RWPE2 (cell line): ENCODE measurements at regions not wholly inside any gene's neighbourhood (a gene's known extent, or its start where the extent isn't known, plus 50 kb on each side); places are given as distances from the start of the nearest gene placed in this dataset.
"Not testable (repeated sequence)": the region's sequence is repeated elsewhere in the genome, so short reads cannot be mapped to it uniquely, and the experiment has no call there.

Experiments used
- ATAC-seq: fragments of 200-7000 bp; cut with Tn5 transposase; 3 replicates; pipeline ENCODE4 v1.9.1; 2021; ENCODE audit warnings: low read depth
- DNase-seq: peaks from one replicate; pipeline ENCODE4 v3.0.0-alpha.2; 2020; ENCODE audit warnings: low spot score
- H3K27ac ChIP-seq: fragments of 450-650 bp; 2 replicates; pipeline ENCODE4 v1.5.1; 2017; ENCODE audit warnings: mild to moderate bottlenecking; ENCODE audit not compliant: poor library complexity, severe bottlenecking
- H3K27me3 ChIP-seq: fragments of 250-450 bp; sonication (Bioruptor Pico); 2 replicates; pipeline ENCODE4 v1.5.1; 2021; ENCODE audit warnings: mild to moderate bottlenecking, moderate library complexity; ENCODE audit not compliant: insufficient read depth, poor library complexity, severe bottlenecking
- H3K36me3 ChIP-seq: fragments of 250-450 bp; sonication (Bioruptor Pico); 2 replicates; pipeline ENCODE4 v1.5.1; 2020; ENCODE audit warnings: low read depth, mild to moderate bottlenecking, moderate library complexity
- H3K4me1 ChIP-seq: fragments of 250-450 bp; sonication (Bioruptor Pico); 2 replicates; pipeline ENCODE4 v1.5.1; 2021; ENCODE audit warnings: mild to moderate bottlenecking, moderate library complexity; ENCODE audit not compliant: insufficient read depth, poor library complexity, severe bottlenecking
- H3K4me3 ChIP-seq: fragments of 250-450 bp; sonication (Bioruptor Pico); 2 replicates; pipeline ENCODE4 v1.5.1; 2021; ENCODE audit warnings: mild to moderate bottlenecking, moderate library complexity; ENCODE audit not compliant: severe bottlenecking
- H3K9me3 ChIP-seq: fragments of 250-450 bp; sonication (Bioruptor Pico); 2 replicates; pipeline ENCODE4 v1.5.1; 2021; ENCODE audit warnings: mild to moderate bottlenecking, moderate library complexity; ENCODE audit not compliant: severe bottlenecking
- CTCF ChIP-seq: fragments of 450-650 bp; IDR thresholded peaks from one replicate; pipeline ENCODE4 v1.5.1; 2017; ENCODE audit warnings: mild to moderate bottlenecking, moderate library complexity; ENCODE audit not compliant: poor library complexity, severe bottlenecking

DNA sequence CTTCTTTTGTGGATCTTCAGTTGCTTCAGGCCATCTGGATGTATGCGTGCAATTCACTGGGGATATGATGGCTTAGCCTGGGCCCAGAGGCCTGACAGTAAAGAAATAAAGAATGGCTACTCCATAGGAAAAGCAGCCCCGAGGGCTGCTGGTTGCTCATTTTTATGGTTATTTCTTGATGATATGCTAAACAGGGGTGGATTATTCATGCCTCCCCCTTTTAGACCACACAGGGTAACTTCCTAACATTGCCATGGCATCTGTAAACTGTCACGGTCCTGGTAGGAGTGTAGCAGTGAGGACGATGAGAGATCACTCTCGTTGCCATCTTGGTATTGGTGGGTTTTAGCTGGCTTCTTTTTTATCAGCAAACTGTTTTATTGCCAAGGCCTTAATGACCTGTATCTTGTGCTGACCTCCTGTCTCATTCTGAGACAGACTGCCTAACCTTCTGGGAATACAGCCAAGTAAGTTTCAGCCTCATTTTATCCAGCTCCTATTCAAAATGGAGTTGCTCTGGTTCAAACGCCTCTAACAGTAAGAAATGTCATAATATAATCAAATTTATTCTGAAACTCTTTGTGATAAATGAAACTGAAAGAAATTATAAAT lies 60.5 kb downstream of the DSEL start:
- ATAC-seq, result no peak

DNA sequence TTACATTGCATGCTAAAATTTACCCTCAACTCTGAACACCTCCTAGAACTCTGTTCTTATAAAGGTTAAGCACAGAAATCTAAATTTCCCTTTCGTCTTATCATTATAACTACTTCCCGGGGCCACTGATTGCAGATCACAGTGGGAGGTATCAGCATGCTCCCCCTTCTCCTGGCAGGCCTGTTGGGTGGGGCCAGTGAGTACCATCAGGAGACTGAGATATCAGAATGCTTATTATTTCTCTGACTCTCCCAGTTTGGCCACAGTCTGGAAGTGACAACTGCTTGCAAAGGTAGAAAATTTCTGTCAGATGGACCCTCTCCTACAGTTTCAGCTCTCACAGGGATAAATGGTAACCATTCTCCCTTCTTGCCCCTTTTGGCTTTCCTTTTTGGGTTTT lies 62.6 kb downstream of the DSEL start:
- ATAC-seq, result no peak
- DNase-seq, result no peak
- H3K27me3 ChIP-seq, result no peaks in the 10 kb centered on the region
- no peak overlapping the region for H3K4me3 ChIP-seq
- H3K27ac ChIP-seq, result no peak overlapping the region
- H3K36me3 ChIP-seq, result no peaks in the 10 kb centered on the region
- H3K4me1 ChIP-seq, result no peaks in the 10 kb centered on the region
- no peaks in the 10 kb centered on the region for H3K9me3 ChIP-seq
- no peak for TF ChIP-seq CTCF

More for the DNA sequence above, 60.5 kb downstream of the DSEL start:
- Histone ChIP-seq H3K4me1 (no peaks in the 10 kb centered on the region), H3K4me3 (no peak overlapping the region), H3K36me3 (no peaks in the 10 kb centered on the region), H3K9me3 (no peaks in the 10 kb centered on the region), H3K27me3 (no peaks in the 10 kb centered on the region), H3K27ac (no peak overlapping the region)
- no peak for DNase-seq
- no peak for TF ChIP-seq CTCF

GRCh38 chr18:67451960-67452359 lies 64.6 kb downstream of the DSEL start:
- Histone ChIP-seq H3K4me3 (no peak overlapping the region), H3K27ac (no peak overlapping the region), H3K9me3 (no peaks in the 10 kb centered on the region), H3K27me3 (no peaks in the 10 kb centered on the region), H3K4me1 (no peaks in the 10 kb centered on the region), H3K36me3 (no peaks in the 10 kb centered on the region)
- no peak for TF ChIP-seq CTCF
- DNase-seq (no peak), ATAC-seq (no peak)

DNA sequence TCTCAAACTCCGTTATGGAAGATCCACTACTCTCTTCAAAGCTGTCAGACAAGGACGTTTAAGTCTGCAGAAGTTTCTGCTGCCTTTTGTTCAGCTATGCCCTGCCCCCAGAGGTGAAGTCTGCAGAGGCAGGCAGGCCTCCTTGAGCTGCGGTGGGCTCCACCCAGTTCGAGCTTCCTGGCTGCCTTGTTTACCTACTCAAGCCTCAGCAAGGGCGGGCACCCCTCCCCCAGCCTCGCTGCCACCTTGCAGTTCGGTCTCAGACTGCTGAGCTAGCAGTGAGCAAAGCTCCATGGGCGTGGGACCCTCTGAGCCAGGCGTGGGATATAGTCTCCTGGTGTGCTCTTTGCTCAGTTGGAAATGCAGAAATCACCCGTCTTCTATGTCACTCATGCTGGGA lies 65.4 kb downstream of the DSEL start:
- DNase-seq, H3K4me3 ChIP-seq, H3K27ac ChIP-seq, H3K27me3 ChIP-seq, ATAC-seq, H3K9me3 ChIP-seq, H3K36me3 ChIP-seq, H3K4me1 ChIP-seq: not testable (repeated sequence)

- no peak overlapping the region for H3K27ac ChIP-seq
- no peak for ATAC-seq
- no peaks in the 10 kb centered on the region for H3K27me3 ChIP-seq
- no peak overlapping the region for H3K4me3 ChIP-seq
- no peak for DNase-seq
- H3K4me1 ChIP-seq, result peaks cover 1% of the 10 kb centered on the region
- H3K36me3 ChIP-seq, result no peaks in the 10 kb centered on the region; the same call in 1 of the 2 replicates
- TF ChIP-seq CTCF, result no peak
- H3K9me3 ChIP-seq, result no peaks in the 10 kb centered on the region
Observed at GRCh38 chr18:67433971-67434370, 82.5 kb downstream of the DSEL start.
